K562 (cell line): ENCODE measurements at regions not wholly inside any gene's neighbourhood (a gene's known extent, or its start where the extent isn't known, plus 50 kb on each side); places are given as distances from the start of the nearest gene placed in this dataset.

Experiments used
- ATAC-seq: fragments of 200-7000 bp; cut with Tn5 transposase; 3 replicates; pipeline ENCODE4 v1.9.1; 2020; ENCODE audit warnings: moderate library complexity
- BruUV-seq: library from RNA; stranded (reverse); fragments of 400-500 nt; replicated peaks from 2 replicates; lab custom pipeline; 2021; lab: Mats Ljungman, UMichigan
- CTCF ChIA-PET: fragments of 300-600 bp; formaldehyde crosslinking; extraction: SDS; loops from one replicate; lab custom pipeline; 2021; ENCODE audit warnings: low intra/inter-chr PET ratio; lab: Yijun Ruan, JAX
- POLR2A ChIA-PET: fragments of 300-600, 350-650 bp; sonication (Branson Sonifier 250); formaldehyde crosslinking; extraction: SDS; loops from one replicate; lab custom pipeline; 2021; ENCODE audit warnings: antibody characterized with exemption, inconsistent platforms; lab: Yijun Ruan, JAX
- DNase-seq, 4 experiments: peaks; one replicate each; pipeline versions ENCODE4 v3.0.0 to v3.0.0-alpha.2; 2011 to 2018; ENCODE audit warnings: low spot score in 3 of 4, mixed read lengths in 3 of 4; ENCODE audit errors: extremely low read depth in 1 of 4
- FAIRE-seq: peaks from 2 replicates; lab custom pipeline; 2011; peaks lifted over from hg19 to GRCh38; lab: Jason Lieb, UNC
- H2AFZ ChIP-seq: 2 replicates; pipeline ENCODE4 v1.6.0; 2011; ENCODE audit warnings: low read depth, low read length, control low read depth, inconsistent platforms
- H3K27ac ChIP-seq: fragments of 200-600 bp; 3 replicates; pipeline ENCODE4 v1.8.0; 2011; ENCODE audit warnings: low read depth, mild to moderate bottlenecking, control low read depth, inconsistent platforms, low read length, moderate library complexity, mixed read lengths; ENCODE audit errors: extremely low read depth
- H3K27me3 ChIP-seq, 2 experiments: fragments of 300-600 bp in 1 of 2; 2 replicates in 1 of 2; 3 replicates in 1 of 2; pipeline versions ENCODE4 v1.6.0 to v1.8.0; 2011; ENCODE audit warnings: inconsistent platforms in 2 of 2, low read length in 2 of 2, mild to moderate bottlenecking in 1 of 2, mixed read lengths in 1 of 2, moderate library complexity in 1 of 2; ENCODE audit not compliant: control insufficient read depth in 2 of 2, insufficient read depth in 2 of 2
- H3K36me3 ChIP-seq: fragments of 300-600 bp; 3 replicates; pipeline ENCODE4 v1.8.0; 2011; ENCODE audit warnings: mild to moderate bottlenecking, low read length, inconsistent platforms; ENCODE audit not compliant: control insufficient read depth, insufficient read depth
- H3K4me1 ChIP-seq, 2 experiments: fragments of 200-600 bp in 1 of 2; replicated peaks in 1 of 2; 2 replicates in 1 of 2; 3 replicates in 1 of 2; pipeline versions ENCODE4 v1.5.1 to v1.8.0; 2011; ENCODE audit warnings: inconsistent platforms in 2 of 2, low read length in 2 of 2, mild to moderate bottlenecking in 1 of 2, mixed read lengths in 1 of 2, moderate library complexity in 1 of 2; ENCODE audit not compliant: control insufficient read depth in 2 of 2, insufficient read depth in 2 of 2
- H3K4me2 ChIP-seq: 2 replicates; pipeline ENCODE4 v1.6.1; 2011; ENCODE audit warnings: low read length, control low read depth, inconsistent platforms, mixed read lengths; ENCODE audit not compliant: insufficient read depth
- H3K4me3 ChIP-seq: fragments of 200-600 bp; sonication (generic), shearing (Covaris generic); 2 replicates; pipeline ENCODE4 v1.5.1; 2016; ENCODE audit warnings: control low read depth, inconsistent platforms
- H3K79me2 ChIP-seq: fragments of 200-600 bp; 3 replicates; pipeline ENCODE4 v1.8.0; 2011; ENCODE audit warnings: low read length, inconsistent platforms; ENCODE audit not compliant: control insufficient read depth, insufficient read depth
- H3K9ac ChIP-seq, 2 experiments: 2 replicates each; pipeline versions ENCODE4 v1.6.0 to v1.6.1; 2011; ENCODE audit warnings: low read depth in 2 of 2, low read length in 2 of 2, control low read depth in 1 of 2, inconsistent platforms in 1 of 2, mild to moderate bottlenecking in 1 of 2, mixed read lengths in 1 of 2; ENCODE audit not compliant: insufficient read depth in 1 of 2
- H3K9me1 ChIP-seq: one replicate; pipeline ENCODE4 v1.6.0; 2011; ENCODE audit warnings: inconsistent platforms, mild to moderate bottlenecking, low read length, moderate library complexity; ENCODE audit not compliant: control insufficient read depth, insufficient read depth
- H3K9me3 ChIP-seq: replicated peaks from 2 replicates; pipeline ENCODE4 v1.5.1; 2011; ENCODE audit warnings: low read depth, low read length, inconsistent platforms; ENCODE audit not compliant: control insufficient read depth, insufficient read depth
- H4K20me1 ChIP-seq: replicated peaks from 2 replicates; pipeline ENCODE4 v1.6.1; 2011; ENCODE audit warnings: low read length, inconsistent platforms, mixed read lengths; ENCODE audit not compliant: control insufficient read depth, insufficient read depth
- ATF1 ChIP-seq, 2 experiments: fragments of 450-650 bp in 1 of 2; IDR thresholded peaks; 2 replicates each; pipeline ENCODE4 v1.6.1; 2016; ENCODE audit warnings: missing compliant biosample characterization in 1 of 2, missing genetic modification characterization in 1 of 2
- CBX3 ChIP-seq, 2 experiments: IDR thresholded peaks; 1 replicate in 1 of 2; 2 replicates in 1 of 2; pipeline ENCODE4 v1.6.1; 2012; ENCODE audit warnings: inconsistent platforms in 2 of 2, low read length in 2 of 2, borderline replicate concordance in 1 of 2, control low read depth in 1 of 2
- CREBBP ChIP-seq: IDR thresholded peaks from one replicate; pipeline ENCODE4 v1.6.1; 2012; ENCODE audit warnings: low read depth, mild to moderate bottlenecking, control low read depth, inconsistent platforms, low read length
- EP400 ChIP-seq: fragments of 450-650 bp; IDR thresholded peaks from 2 replicates; pipeline ENCODE4 v1.6.1; 2017; ENCODE audit warnings: antibody characterized with exemption, mild to moderate bottlenecking, moderate library complexity
- FOXK2 ChIP-seq, 2 experiments: fragments of 450-650 bp; IDR thresholded peaks in 1 of 2; conservative IDR thresholded peaks in 1 of 2; 2 replicates each; pipeline ENCODE4 v1.6.1; 2016; ENCODE audit warnings: low read depth in 2 of 2, mild to moderate bottlenecking in 1 of 2
- KLF13 ChIP-seq: fragments of 450-650 bp; IDR thresholded peaks from 2 replicates; pipeline ENCODE4 v1.6.1; 2016; ENCODE audit warnings: missing genetic modification characterization, low read depth, mild to moderate bottlenecking, missing compliant biosample characterization, moderate library complexity, borderline replicate concordance
- RAD51 ChIP-seq: fragments of 450-650 bp; IDR thresholded peaks from 2 replicates; pipeline ENCODE4 v1.7.1; 2016; ENCODE audit warnings: low read depth, mild to moderate bottlenecking, borderline replicate concordance
- RBM14 ChIP-seq: fragments of 200-400 bp; formaldehyde crosslinking; IDR thresholded peaks from 2 replicates; pipeline ENCODE4 v1.6.1; 2018; ENCODE audit warnings: low read depth, mild to moderate bottlenecking, low read length, moderate library complexity, borderline replicate concordance; ENCODE audit not compliant: insufficient read depth
- SMARCE1 ChIP-seq: fragments of 450-650 bp; IDR thresholded peaks from 2 replicates; pipeline ENCODE4 v1.7.1; 2016; ENCODE audit warnings: mild to moderate bottlenecking
- SNIP1 ChIP-seq: fragments of 450-650 bp; IDR thresholded peaks from 2 replicates; pipeline ENCODE4 v1.7.1; 2017; ENCODE audit warnings: low read depth, mild to moderate bottlenecking
- TFAM ChIP-seq: fragments of 250-450 bp; sonication (Bioruptor Pico); conservative IDR thresholded peaks from 2 replicates; pipeline ENCODE4 v1.5.0; 2021; ENCODE audit warnings: mild to moderate bottlenecking, moderate library complexity
- ZBTB5 ChIP-seq: fragments of 450-650 bp; IDR thresholded peaks from 2 replicates; pipeline ENCODE4 v1.6.1; 2017; ENCODE audit warnings: antibody characterized with exemption
- WGBS: fragments of 100-300 bp; shearing (Covaris generic); methylation state at CpG from one replicate; pipeline ENCODE4 v1.1.6; 2016; ENCODE audit warnings: low coverage, mixed read lengths; ENCODE audit not compliant: insufficient coverage; ENCODE audit errors: missing lambda C conversion rate; 5-methylcytosine and 5-hydroxymethylcytosine counted together
- in situ Hi-C: fragments of 300-500 bp; cut with MboI; formaldehyde crosslinking; loops from 4 replicates; pipeline ENCODE4 v1.15.0; 2018; ENCODE audit warnings: inconsistent platforms, mixed read lengths
- intact Hi-C: fragments of 100-400 bp; cut with micrococcal nuclease; formaldehyde crosslinking; loops from 2 replicates; pipeline ENCODE4 v1.14.2; 2022
- TF ChIP-seq, protein P1 (sequence below): fragments of 250-450 bp; sonication (Bioruptor Pico); IDR thresholded peaks from 2 replicates; pipeline ENCODE4 v1.8.0; 2021; ENCODE audit warnings: borderline replicate concordance, mild to moderate bottlenecking, moderate library complexity; ENCODE audit not compliant: poor library complexity, severe bottlenecking

DNA sequence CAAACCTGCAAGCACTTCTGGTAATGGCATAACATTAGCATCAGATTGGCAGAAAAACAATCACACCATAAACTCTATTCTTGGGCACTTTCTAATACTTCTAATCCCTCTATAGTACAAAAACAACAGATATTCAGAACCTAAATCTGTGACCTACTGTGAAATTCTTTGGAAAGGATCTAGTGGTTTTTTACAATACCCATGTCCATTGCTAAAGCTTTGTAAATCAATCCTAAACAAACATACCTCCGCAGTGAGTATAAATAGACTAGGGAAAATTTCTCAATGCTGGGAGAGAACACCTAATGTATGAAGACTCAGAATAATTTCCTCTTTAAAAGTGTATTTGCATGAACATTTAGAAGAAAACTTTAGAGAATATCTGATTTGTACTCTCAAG, 1098.5 kb upstream of the DDX18 start:
- H3K4me2 ChIP-seq = no peak overlapping the region
- in situ Hi-C loops = no loop called here
- CTCF ChIA-PET = no interaction called here
- no peaks in the 10 kb centered on the region for H3K9me1 ChIP-seq
- no peaks in the 10 kb centered on the region for H3K36me3 ChIP-seq
- POLR2A ChIA-PET = no interaction called here
- H3K4me1 ChIP-seq = no peaks in the 10 kb centered on the region
- H4K20me1 ChIP-seq = no peaks in the 10 kb centered on the region
- H3K9me3 ChIP-seq = no peaks in the 10 kb centered on the region
- no TSS peak for BruUV-seq
- H2AFZ ChIP-seq = no peak overlapping the region
- no peak for FAIRE-seq
- intact Hi-C loops = no loop called here
- H3K4me3 ChIP-seq = no peak overlapping the region
- no peaks in the 10 kb centered on the region for H3K79me2 ChIP-seq
- ATAC-seq = no peak
- TF ChIP-seq EP400 (no peak), ZBTB5 (no peak), ATF1 (CRISPR knock-in tag; IDR thresholded peaks at IDR 0.05) (no peak), ATF1 (tag; IDR thresholded peaks at IDR 0.05) (no peak), SMARCE1 (no peak), RBM14 (no peak), SNIP1 (no peak), TFAM (no peak), KLF13 (tag) (no peak), RAD51 (no peak), CBX3 (IDR thresholded peaks at IDR 0.05; ENCODE audit: borderline replicate concordance in 1 of 2, low read length in 2 of 2) (no peak), FOXK2 (conservative IDR thresholded peaks at IDR 0.05 in 1 of 2, IDR thresholded peaks at IDR 0.05 in 1 of 2; ENCODE audit: low read depth in 2 of 2) (no peak), CREBBP (no peak)
- TF ChIP-seq, protein P1, sequence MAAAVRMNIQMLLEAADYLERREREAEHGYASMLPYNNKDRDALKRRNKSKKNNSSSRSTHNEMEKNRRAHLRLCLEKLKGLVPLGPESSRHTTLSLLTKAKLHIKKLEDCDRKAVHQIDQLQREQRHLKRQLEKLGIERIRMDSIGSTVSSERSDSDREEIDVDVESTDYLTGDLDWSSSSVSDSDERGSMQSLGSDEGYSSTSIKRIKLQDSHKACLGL (CRISPR knock-in tag) = no peak
- H3K9ac ChIP-seq = no peak overlapping the region
- H3K27me3 ChIP-seq = no peaks in the 10 kb centered on the region
- DNase-seq = no peak
- no peak overlapping the region for H3K27ac ChIP-seq
- 0% methylated on average over 1 of the region's 1 CpG for WGBS
